GM12891 (cell line): ENCODE measurements at regions not wholly inside any gene's neighbourhood (a gene's known extent, or its start where the extent isn't known, plus 50 kb on each side); places are given as distances from the start of the nearest gene placed in this dataset.

Source experiments
- PAX5 ChIP-seq: IDR thresholded peaks from 2 replicates; pipeline ENCODE4 v1.6.1; 2011; ENCODE audit warnings: low read length, moderate library complexity, mild to moderate bottlenecking; ENCODE audit not compliant: insufficient read depth, severe bottlenecking
- POLR2A ChIP-seq: IDR thresholded peaks from 2 replicates; pipeline ENCODE4 v1.6.1; 2011; ENCODE audit warnings: low read depth, low read length, control low read depth
- POLR2AphosphoS5 ChIP-seq: IDR thresholded peaks from 2 replicates; pipeline ENCODE4 v1.6.1; 2011; ENCODE audit warnings: low read depth, low read length, control low read depth
- POU2F2 ChIP-seq: IDR thresholded peaks from 2 replicates; pipeline ENCODE4 v1.6.1; 2011; ENCODE audit warnings: low read depth, mild to moderate bottlenecking, control low read depth, low read length, moderate library complexity
- SPI1 ChIP-seq: IDR thresholded peaks from 2 replicates; pipeline ENCODE4 v1.6.1; 2011; ENCODE audit warnings: low read depth, low read length, control low read depth
- TAF1 ChIP-seq: IDR thresholded peaks from 2 replicates; pipeline ENCODE4 v1.6.1; 2011; ENCODE audit warnings: low read depth, low read length, control low read depth

DNA sequence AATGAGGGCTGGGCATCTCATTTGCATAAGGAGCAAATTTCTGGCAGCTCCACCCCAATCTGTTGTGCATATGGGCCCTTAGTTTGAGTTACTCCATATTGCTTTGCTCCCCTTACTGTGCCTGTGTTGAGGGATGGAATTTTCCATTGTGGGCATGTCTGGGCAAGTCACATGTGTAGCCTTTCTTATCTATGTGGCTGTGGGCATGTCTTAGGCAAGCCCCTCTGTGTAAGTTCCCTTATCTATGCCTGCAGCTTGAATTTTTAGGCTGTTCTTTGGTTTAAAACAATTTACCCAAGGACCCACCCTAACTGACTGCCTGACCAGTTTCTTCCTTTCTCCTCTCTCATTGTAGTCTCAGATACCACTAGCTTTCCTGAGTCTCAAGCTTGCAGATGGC, 405.7 kb upstream of the NCAM2 start:
- TF ChIP-seq TAF1, result no peak
- TF ChIP-seq POLR2A, result no peak
- TF ChIP-seq POLR2AphosphoS5, result no peak
- TF ChIP-seq PAX5, result no peak
- TF ChIP-seq POU2F2, result no peak
- no peak for TF ChIP-seq SPI1
